Fibroblast of peridontal ligament (primary cell): ENCODE measurements at regions not wholly inside any gene's neighbourhood (a gene's known extent, or its start where the extent isn't known, plus 50 kb on each side); places are given as distances from the start of the nearest gene placed in this dataset.

ENCODE experiments used
- DNase-seq: peaks from one replicate; pipeline ENCODE4 v3.0.0-alpha.2; 2010; ENCODE audit errors: extremely low read depth

GRCh38 chr1:172887162-172887561, 163.6 kb downstream of the TNFSF18 start:
- no peak for DNase-seq

- DNase-seq = peak; percentile 27
Observed at GRCh38 chr1:172893146-172893841, 157.4 kb downstream of the TNFSF18 start.

GRCh38 chr1:172894349-172895049, 156.2 kb downstream of the TNFSF18 start:
- DNase-seq = no peak

GRCh38 chr1:172895050-172895460, 155.7 kb downstream of the TNFSF18 start:
- peak; percentile 27 for DNase-seq

- DNase-seq = no peak
Observed at GRCh38 chr1:172895761-172896160, 155.0 kb downstream of the TNFSF18 start.

GRCh38 chr1:172897738-172898137, 153.0 kb downstream of the TNFSF18 start:
- peak; percentile 47 for DNase-seq

GRCh38 chr1:172898866-172899265, 151.9 kb downstream of the TNFSF18 start:
- no peak for DNase-seq

- DNase-seq = no peak
Observed at GRCh38 chr1:172900376-172900997, 150.3 kb downstream of the TNFSF18 start.

- no peak for DNase-seq
Observed at GRCh38 chr1:172902200-172902599, 148.5 kb downstream of the TNFSF18 start.

- DNase-seq = peak; percentile 98
Observed at GRCh38 chr1:172902861-172903381, 147.8 kb downstream of the TNFSF18 start.

- DNase-seq = peak; percentile 88
Observed at GRCh38 chr1:172903581-172904220, 147.0 kb downstream of the TNFSF18 start.

GRCh38 chr1:172905452-172905851, 145.3 kb downstream of the TNFSF18 start:
- DNase-seq = peak; percentile 64

GRCh38 chr1:172906778-172907592, 143.8 kb downstream of the TNFSF18 start:
- peak; percentile 80 for DNase-seq

- DNase-seq = no peak
Observed at GRCh38 chr1:172907834-172908326, 142.9 kb downstream of the TNFSF18 start.

- DNase-seq = peak; percentile 95
Observed at GRCh38 chr1:172909606-172910326, 141.0 kb downstream of the TNFSF18 start.

GRCh38 chr1:172912765-172913260, 137.9 kb downstream of the TNFSF18 start:
- DNase-seq = no peak

- DNase-seq = peak; percentile 80
Observed at GRCh38 chr1:172914501-172915144, 136.1 kb downstream of the TNFSF18 start.

GRCh38 chr1:172915271-172915670, 135.5 kb downstream of the TNFSF18 start:
- no peak for DNase-seq

GRCh38 chr1:172916116-172916515, 134.6 kb downstream of the TNFSF18 start:
- DNase-seq = no peak

- DNase-seq = peak; percentile 95
Observed at GRCh38 chr1:172917972-172918371, 132.8 kb downstream of the TNFSF18 start.
